GM21723 (cell line): ENCODE measurements at regions not wholly inside any gene's neighbourhood (a gene's known extent, or its start where the extent isn't known, plus 50 kb on each side); places are given as distances from the start of the nearest gene placed in this dataset.
"Not testable (repeated sequence)": the region's sequence is repeated elsewhere in the genome, so short reads cannot be mapped to it uniquely, and the experiment has no call there.

Experiments used
- ATAC-seq: cut with Tn5 transposase; IDR thresholded peaks from one replicate; pipeline ENCODE4 v1.9.1; 2021; ENCODE audit warnings: mild to moderate bottlenecking, moderate library complexity; ENCODE audit not compliant: unreplicated experiment

GRCh38 chr3:157859541-157859940, 246.7 kb downstream of the SHOX2 start:
- no peak for ATAC-seq

- ATAC-seq, result no peak
Observed at GRCh38 chr3:157858821-157859220, 247.4 kb downstream of the SHOX2 start.

GRCh38 chr3:157857440-157857839, 248.8 kb downstream of the SHOX2 start:
- ATAC-seq, result no peak

DNA sequence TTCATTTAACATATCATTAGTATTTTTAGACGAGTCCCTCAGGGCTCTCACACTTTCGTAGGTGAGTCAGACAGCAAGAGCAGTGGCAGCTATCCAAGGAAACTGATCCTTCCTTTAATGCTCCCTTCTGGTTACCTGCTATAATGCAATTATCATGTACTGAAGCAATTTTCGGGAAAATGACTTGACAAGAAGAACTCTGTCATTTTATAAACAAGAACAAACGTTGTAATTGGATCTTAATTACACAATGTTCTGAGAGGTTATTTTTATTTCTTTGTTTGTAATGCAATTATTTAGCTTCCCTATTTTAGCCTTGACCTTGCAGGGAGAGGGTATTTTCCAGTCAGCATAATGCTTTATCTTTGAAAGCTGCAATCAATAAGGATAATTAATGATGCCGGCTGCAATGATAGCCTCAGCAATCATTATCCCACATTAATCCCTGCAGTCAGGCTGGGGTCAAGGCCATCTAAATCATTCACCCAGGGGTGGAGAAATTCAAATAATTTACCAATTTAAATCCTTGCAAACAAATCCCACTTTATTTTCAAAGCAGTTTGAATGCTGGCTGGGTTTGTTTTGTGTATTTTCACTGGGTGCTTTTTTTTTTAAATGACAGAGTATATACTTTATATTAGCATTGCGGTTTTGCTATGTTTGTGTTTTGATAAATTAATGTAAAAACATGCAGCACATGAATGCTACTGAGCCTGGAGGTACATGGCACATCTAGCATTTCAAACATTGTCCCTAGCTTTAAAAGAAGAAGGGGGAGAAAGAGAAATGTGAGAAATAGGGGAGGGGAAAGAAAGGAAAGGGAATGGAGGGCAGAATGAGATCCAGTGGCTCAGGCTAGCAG, 249.9 kb downstream of the SHOX2 start:
- ATAC-seq, result no peak

DNA sequence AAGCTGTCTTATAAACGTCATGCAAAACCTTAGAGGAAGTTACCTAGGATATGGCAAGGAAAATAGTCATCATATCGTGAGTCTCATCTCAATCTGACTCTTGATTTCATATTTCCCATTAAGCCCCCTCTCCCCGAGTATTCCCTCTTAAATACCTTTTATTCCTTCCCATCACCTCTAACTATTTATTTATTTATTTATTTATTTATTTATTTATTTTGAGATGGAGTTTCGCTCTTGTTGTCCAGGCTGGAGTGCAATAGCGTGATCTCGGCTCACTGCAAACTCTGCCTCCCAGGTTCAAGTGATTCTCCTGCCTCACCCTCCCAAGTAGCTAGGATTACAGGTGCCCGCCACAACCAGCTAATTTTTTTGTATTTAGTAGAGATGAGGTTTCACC, 260.4 kb downstream of the SHOX2 start:
- ATAC-seq, result not testable (repeated sequence)

DNA sequence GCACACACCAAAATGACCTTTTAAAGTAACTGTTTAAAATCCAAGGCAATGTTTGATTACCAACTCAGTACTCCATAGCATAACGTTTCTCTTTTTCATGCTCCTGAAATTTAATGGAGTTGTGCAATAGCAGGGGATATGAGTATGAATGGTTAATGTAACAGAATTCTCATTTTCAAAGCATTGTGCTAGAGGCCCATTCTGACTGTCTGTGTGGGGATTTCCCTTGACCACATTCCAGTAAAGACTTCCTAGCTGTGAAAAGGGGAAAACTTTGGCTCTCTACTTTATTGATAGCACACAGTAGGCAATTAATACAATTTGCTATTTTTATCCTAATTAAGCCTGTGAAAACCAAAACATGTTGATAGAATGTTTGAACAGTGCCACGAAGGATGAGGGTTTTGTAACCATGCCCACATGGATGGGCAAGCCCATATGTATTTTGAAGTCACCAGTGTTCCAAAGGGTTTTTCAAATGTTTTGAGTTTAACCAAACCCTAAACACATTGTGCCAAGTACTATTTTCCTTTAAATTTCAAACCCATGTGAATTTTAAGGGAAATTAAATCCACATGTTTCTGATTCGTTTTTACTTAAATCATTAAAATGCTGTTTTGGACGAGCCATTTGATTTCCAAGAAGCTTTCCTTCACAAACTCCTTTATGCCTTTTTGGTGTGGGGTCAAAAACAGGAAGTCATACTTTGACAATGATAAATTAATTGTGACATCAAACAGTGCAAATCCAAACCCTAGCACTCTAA, 261.2 kb downstream of the SHOX2 start:
- ATAC-seq, result no peak

DNA sequence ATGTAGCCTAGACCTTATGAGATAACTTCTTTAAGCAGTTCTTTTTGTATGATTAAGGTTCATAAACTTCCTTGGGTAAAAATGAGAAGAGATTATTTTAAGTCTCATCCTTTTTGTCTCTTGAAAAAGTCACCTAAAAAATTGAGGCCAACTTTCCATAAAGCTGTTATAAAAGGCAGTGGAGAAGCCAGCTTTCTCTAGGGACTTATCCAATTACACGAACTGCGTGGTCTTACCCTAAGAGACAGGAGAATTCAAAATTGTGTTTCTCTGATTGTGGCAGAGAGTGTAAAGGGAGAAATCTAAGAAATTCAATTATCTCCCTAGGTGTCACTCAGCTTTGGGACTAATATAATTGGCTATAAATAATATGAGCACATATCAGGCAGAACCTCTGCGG, 262.0 kb downstream of the SHOX2 start:
- no peak for ATAC-seq

DNA sequence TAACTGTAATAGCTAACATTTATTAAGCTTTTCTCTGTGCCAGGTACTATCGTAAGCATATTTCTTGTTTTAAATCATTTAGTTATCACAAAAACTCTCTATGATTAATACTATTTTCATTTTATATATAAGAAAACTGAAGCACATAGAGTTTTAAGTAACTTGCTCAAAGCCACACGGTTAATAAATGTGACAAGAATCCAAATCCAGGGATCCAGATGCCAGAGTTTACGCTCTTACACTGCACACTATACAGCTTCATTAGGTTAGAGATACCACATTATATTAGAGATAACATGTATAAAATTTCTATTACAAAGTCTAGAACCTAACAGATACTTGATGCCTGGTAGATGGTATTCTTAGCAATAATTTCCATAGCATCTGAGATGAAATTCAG, 265.2 kb downstream of the SHOX2 start:
- no peak for ATAC-seq

DNA sequence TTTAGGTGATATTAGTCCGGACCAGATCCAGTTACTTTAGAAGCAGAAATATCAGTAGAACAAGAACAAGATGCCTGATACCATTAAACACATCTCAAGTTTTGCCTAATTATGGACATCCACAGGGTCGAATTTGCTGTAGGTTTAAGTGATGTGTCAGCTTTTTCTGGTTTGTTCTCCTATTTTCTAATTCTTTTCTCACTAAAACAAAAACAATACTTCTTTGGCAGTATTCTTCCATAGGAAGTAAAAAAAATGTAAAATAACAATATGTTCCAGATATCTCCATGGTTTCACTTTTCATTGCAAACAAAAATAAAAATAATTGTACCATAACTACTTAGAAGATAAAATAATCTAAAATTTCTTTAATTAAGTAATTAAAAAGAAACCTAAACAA, 265.7 kb downstream of the SHOX2 start:
- no peak for ATAC-seq

DNA sequence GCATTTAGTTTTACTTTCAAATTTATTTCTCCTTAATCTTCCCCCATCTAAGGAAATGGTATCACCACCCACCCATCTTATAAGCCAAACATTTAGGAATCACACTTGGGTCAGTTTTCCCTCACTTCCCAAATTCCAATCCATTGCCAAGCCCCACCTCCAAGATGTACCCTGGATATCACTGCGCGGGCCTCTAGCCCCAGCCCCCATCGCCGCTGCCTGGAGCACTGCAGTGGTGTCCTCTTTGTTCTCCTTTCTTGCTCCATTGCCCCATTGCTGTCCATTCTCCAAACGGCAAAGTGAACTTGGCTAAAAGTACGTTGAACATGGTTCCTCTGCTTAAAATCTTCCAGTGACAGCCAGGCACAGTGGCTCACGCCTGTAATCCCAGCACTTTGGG, 267.8 kb downstream of the SHOX2 start:
- ATAC-seq, result no peak

GRCh38 chr3:157837336-157837735, 268.9 kb downstream of the SHOX2 start:
- ATAC-seq, result no peak

DNA sequence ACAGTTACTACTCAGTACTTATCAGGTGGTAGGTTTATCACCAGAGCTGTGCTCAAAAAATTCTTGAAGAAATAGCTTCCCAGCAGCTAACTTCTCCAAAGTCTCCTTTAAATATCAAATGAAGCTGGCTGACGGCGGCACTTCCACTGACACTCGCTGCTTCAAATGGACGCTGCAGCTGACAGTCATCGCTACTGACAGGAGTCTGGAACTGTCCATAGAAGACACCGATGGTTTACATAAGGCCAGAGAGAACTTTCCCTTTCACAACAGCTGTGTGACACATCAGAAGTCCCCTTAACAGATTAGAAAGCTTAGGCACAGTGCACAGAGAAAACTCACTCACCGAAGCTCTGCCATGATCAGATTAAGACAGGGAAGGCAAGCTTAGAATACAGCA, 270.2 kb downstream of the SHOX2 start:
- ATAC-seq, result no peak

GRCh38 chr3:157832588-157832987, 273.6 kb downstream of the SHOX2 start:
- ATAC-seq, result no peak

GRCh38 chr3:157830556-157831236, 275.5 kb downstream of the SHOX2 start:
- no peak for ATAC-seq

- ATAC-seq, result no peak
Observed at GRCh38 chr3:157829786-157830185, 276.4 kb downstream of the SHOX2 start.

DNA sequence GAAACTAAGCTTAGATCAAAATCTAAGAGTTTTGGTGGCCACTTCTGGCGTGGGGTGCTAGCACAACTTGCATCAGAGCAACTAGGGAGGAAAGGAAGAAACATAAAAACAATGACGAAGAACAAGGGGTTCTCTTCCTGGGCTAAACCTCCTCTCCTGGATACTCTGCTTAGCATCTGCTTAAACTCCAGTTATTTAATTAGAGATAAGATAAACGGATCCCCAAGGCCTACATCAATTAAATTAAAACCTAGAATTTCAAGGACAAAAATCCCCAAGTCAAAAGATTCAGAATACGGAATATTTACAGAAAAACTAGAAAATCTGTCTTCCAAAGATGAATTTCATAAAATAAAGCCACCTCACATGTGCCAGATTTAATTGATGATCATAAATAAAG, 281.9 kb downstream of the SHOX2 start:
- ATAC-seq, result no peak

DNA sequence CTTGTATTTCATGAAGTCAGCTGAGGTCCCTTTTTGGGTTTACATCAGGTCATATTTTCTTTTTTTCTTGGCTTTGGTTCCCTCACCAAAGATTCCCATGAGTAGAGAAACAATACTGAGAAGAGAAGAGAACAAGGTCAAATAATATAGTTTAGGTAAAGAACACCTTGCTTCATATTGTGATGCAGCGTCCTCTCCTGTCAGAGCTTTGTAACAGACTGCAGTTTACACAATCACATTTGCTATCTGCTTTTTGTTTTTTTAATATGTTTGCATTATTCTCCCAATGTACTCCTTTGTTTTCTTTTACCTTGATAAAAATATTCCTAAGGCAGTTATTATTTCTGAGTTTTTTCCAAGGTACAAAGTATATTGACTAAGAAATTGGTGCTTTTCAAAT, 283.2 kb downstream of the SHOX2 start:
- no peak for ATAC-seq

DNA sequence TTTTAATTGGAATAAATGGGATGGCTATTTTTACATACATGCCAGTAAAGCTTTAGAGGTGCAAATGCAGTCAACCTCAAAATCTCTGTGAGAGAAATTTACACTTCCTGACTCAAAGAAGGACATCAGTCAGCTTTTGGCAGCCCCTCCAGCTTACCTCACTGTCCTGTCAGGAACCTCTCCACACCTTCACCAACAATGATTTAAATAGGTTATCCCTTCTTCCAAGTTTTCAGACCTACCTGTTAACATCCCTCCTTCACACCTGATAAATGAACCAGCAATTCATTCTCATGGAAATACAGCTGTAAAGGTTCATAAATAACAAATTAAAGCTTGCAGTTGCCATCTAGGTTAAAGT, 286.1 kb downstream of the SHOX2 start:
- no peak for ATAC-seq

DNA sequence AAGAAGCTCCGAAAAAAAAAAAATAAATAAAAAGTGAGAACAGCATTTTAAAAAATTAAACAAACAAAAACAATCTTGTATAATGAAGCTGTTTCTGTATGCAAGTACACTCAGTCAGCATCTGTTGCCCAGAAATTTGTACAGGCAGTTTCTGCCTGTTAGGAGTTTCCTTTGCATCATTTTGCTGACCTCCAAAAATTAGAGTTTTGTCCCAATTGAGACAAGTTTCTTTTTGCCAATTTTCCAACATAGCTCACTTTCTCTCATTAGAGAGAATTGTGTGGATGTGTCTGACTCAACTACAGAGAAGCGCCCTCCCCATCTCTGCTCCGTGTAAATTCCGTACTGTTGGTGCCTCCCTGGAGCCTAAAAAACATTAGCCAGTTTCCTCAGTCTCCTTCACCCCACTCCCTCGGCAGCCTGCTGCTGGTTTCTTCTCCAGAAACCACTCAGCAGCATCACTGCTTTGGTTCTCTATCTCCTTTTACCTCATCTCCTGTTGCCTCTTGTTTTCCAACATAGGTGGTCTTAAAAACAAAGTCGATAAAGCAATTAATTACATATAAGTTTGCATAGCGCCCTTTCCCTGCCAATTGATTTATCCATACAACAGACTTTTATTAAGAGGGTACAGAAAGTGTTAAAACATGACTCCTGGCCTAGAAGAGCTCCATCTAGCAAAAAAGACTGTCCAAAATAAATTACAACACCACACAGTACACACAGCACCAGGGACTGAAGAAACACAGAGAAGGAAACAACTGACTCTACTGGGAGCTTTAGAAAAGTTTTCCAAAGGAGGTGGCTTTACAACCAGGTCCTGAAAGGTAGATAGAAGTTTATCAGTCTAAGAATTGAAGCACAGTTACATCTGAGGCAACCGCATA, 286.7 kb downstream of the SHOX2 start:
- ATAC-seq, result no peak

DNA sequence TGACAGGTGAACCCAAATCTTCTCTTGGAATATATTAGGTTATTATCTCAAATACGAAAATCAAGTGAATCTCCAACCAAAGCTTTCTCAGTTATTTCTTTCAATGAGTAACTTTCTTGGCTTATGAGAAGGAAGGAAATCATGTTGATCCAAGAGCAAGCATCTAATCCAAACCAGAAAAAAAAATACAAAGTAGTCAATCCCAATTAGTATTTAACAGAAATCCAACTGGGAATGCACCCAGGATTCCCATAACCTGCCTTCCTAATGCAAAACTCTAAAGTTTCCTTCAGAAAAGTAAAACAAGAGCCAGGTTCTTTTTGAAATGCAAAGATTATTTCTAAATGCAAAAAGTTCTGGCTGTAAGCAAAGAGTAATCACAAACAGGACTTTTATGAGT, 289.3 kb downstream of the SHOX2 start:
- no peak for ATAC-seq

GRCh38 chr3:157816296-157816695, 289.9 kb downstream of the SHOX2 start:
- ATAC-seq, result no peak
